Loucy (cell line): ENCODE measurements at regions not wholly inside any gene's neighbourhood (a gene's known extent, or its start where the extent isn't known, plus 50 kb on each side); places are given as distances from the start of the nearest gene placed in this dataset.
"Not testable (repeated sequence)": the region's sequence is repeated elsewhere in the genome, so short reads cannot be mapped to it uniquely, and the experiment has no call there.

Experiments used
- H2AFZ ChIP-seq: fragments of 200-600 bp; sonication (generic); 2 replicates; pipeline ENCODE4 v1.6.0; 2016; ENCODE audit warnings: antibody characterized with exemption, mild to moderate bottlenecking, low read length, moderate library complexity
- H3F3A ChIP-seq: fragments of 200-600 bp; 2 replicates; pipeline ENCODE4 v1.6.0; 2016; ENCODE audit warnings: antibody characterized with exemption, low read depth, mild to moderate bottlenecking
- H3K27me3 ChIP-seq: fragments of 200-600 bp; sonication (generic); 2 replicates; pipeline ENCODE4 v1.6.1; 2014; ENCODE audit warnings: low read length, mild to moderate bottlenecking; ENCODE audit not compliant: insufficient read depth, poor library complexity, severe bottlenecking
- H3K36me3 ChIP-seq: fragments of 200-600 bp; sonication (generic); 2 replicates; pipeline ENCODE4 v1.6.1; 2016; ENCODE audit warnings: low read length; ENCODE audit not compliant: insufficient read depth
- H3K4me1 ChIP-seq: fragments of 200-600 bp; sonication (generic); 2 replicates; pipeline ENCODE4 v1.5.1; 2014; ENCODE audit warnings: low read length, mild to moderate bottlenecking; ENCODE audit not compliant: insufficient read depth, poor library complexity, severe bottlenecking
- H3K4me2 ChIP-seq: fragments of 200-600 bp; sonication (generic); 2 replicates; pipeline ENCODE4 v1.6.0; 2014; ENCODE audit warnings: antibody characterized with exemption, low read length, low read depth, mild to moderate bottlenecking; ENCODE audit not compliant: poor library complexity, severe bottlenecking
- H3K4me3 ChIP-seq: fragments of 200-600 bp; sonication (generic); 2 replicates; pipeline ENCODE4 v1.5.1; 2014; ENCODE audit warnings: low read length, mild to moderate bottlenecking, mixed read lengths; ENCODE audit not compliant: poor library complexity, severe bottlenecking
- H3K79me2 ChIP-seq: fragments of 200-600 bp; sonication (generic); 2 replicates; pipeline ENCODE4 v1.6.1; 2014; ENCODE audit warnings: low read length; ENCODE audit not compliant: insufficient read depth
- H3K9ac ChIP-seq: fragments of 200-600 bp; sonication (generic); 2 replicates; pipeline ENCODE4 v1.6.0; 2014; ENCODE audit warnings: mild to moderate bottlenecking, low read depth, low read length, moderate library complexity; ENCODE audit not compliant: poor library complexity, severe bottlenecking
- H3K9me2 ChIP-seq: fragments of 200-600 bp; sonication (generic); replicated peaks from 2 replicates; pipeline ENCODE4 v1.6.1; 2016; ENCODE audit warnings: low read depth, low read length, mixed read lengths
- H3K9me3 ChIP-seq: fragments of 200-600 bp; sonication (generic); 2 replicates; pipeline ENCODE4 v1.6.1; 2014; ENCODE audit warnings: mild to moderate bottlenecking, antibody characterized with exemption, low read length, low read depth; ENCODE audit not compliant: insufficient read depth
- H4K20me1 ChIP-seq: fragments of 200-600 bp; sonication (generic); 2 replicates; pipeline ENCODE4 v1.6.0; 2014; ENCODE audit warnings: antibody characterized with exemption, low read length, mild to moderate bottlenecking; ENCODE audit not compliant: insufficient read depth, poor library complexity, severe bottlenecking
- CTCF ChIP-seq: fragments of 200-600 bp; sonication (generic); conservative IDR thresholded peaks from 2 replicates; pipeline ENCODE4 v1.5.1; 2014; ENCODE audit warnings: mild to moderate bottlenecking, antibody characterized with exemption, low read length
- EZH2phosphoT487 ChIP-seq: fragments of 200-600 bp; IDR thresholded peaks from 2 replicates; pipeline ENCODE4 v1.6.1; 2018; ENCODE audit warnings: antibody characterized with exemption, mild to moderate bottlenecking, moderate library complexity, borderline replicate concordance

GRCh38 chr7:113030489-113030888, 56.1 kb downstream of the GPR85 start:
- H2AFZ ChIP-seq = no peak overlapping the region
- H3K9me3 ChIP-seq = no peaks in the 10 kb centered on the region
- no peaks in the 10 kb centered on the region for H3K4me1 ChIP-seq
- no peak overlapping the region for H3K4me2 ChIP-seq
- H4K20me1 ChIP-seq = no peaks in the 10 kb centered on the region
- no peaks in the 10 kb centered on the region for H3F3A ChIP-seq
- H3K4me3 ChIP-seq = no peak overlapping the region
- no peaks in the 10 kb centered on the region for H3K36me3 ChIP-seq
- no peak overlapping the region for H3K9ac ChIP-seq
- TF ChIP-seq CTCF = no peak
- no peak for TF ChIP-seq EZH2phosphoT487
- no peaks in the 10 kb centered on the region for H3K9me2 ChIP-seq
- H3K79me2 ChIP-seq = no peaks in the 10 kb centered on the region
- H3K27me3 ChIP-seq = no peaks in the 10 kb centered on the region

- Histone ChIP-seq H2AFZ (no peak overlapping the region), H3K9me3 (no peaks in the 10 kb centered on the region), H3K9ac (no peak overlapping the region), H3K27me3 (no peaks in the 10 kb centered on the region), H3K79me2 (no peaks in the 10 kb centered on the region), H3F3A (no peaks in the 10 kb centered on the region), H3K4me2 (no peak overlapping the region), H3K9me2 (no peaks in the 10 kb centered on the region), H3K4me1 (no peaks in the 10 kb centered on the region), H3K4me3 (no peak overlapping the region), H3K36me3 (no peaks in the 10 kb centered on the region), H4K20me1 (no peaks in the 10 kb centered on the region)
- TF ChIP-seq CTCF = no peak
- TF ChIP-seq EZH2phosphoT487 = no peak
Observed at GRCh38 chr7:113026941-113027340, 59.7 kb downstream of the GPR85 start.

- not testable (repeated sequence) for H3K9me3 ChIP-seq, H3K27me3 ChIP-seq, H3K9ac ChIP-seq, H3K4me2 ChIP-seq, H4K20me1 ChIP-seq, H3K4me1 ChIP-seq, H2AFZ ChIP-seq, H3F3A ChIP-seq, H3K9me2 ChIP-seq, H3K79me2 ChIP-seq, H3K4me3 ChIP-seq, H3K36me3 ChIP-seq
Observed at GRCh38 chr7:113017144-113017857, 69.3 kb downstream of the GPR85 start.

GRCh38 chr7:113015034-113015645, 71.5 kb downstream of the GPR85 start:
- H3K4me1 ChIP-seq = no peaks in the 10 kb centered on the region

More at GRCh38 chr7:113015034-113015645, 71.5 kb downstream of the GPR85 start:
- no peak overlapping the region for H3K9ac ChIP-seq
- no peaks in the 10 kb centered on the region for H3K36me3 ChIP-seq
- no peaks in the 10 kb centered on the region for H4K20me1 ChIP-seq
- no peak overlapping the region for H2AFZ ChIP-seq
- H3K4me2 ChIP-seq = no peak overlapping the region
- no peaks in the 10 kb centered on the region for H3K9me2 ChIP-seq
- H3F3A ChIP-seq = no peaks in the 10 kb centered on the region
- no peaks in the 10 kb centered on the region for H3K27me3 ChIP-seq
- TF ChIP-seq EZH2phosphoT487 = no peak
- TF ChIP-seq CTCF = peak; percentile 50
- H3K4me3 ChIP-seq = no peak overlapping the region
- no peaks in the 10 kb centered on the region for H3K9me3 ChIP-seq
- H3K79me2 ChIP-seq = no peaks in the 10 kb centered on the region
